NCI-H2196 treated with DMSO at 0.1 percent for 48 hours (cell line): ENCODE measurements at regions not wholly inside any gene's neighbourhood (a gene's known extent, or its start where the extent isn't known, plus 50 kb on each side); places are given as distances from the start of the nearest gene placed in this dataset.
"Not testable (repeated sequence)": the region's sequence is repeated elsewhere in the genome, so short reads cannot be mapped to it uniquely, and the experiment has no call there.

ENCODE experiments used
- DNase-seq: peaks from one replicate; lab custom pipeline; 2025; ENCODE audit not compliant: unreplicated experiment; lab: John Stamatoyannopoulos, UW

DNA sequence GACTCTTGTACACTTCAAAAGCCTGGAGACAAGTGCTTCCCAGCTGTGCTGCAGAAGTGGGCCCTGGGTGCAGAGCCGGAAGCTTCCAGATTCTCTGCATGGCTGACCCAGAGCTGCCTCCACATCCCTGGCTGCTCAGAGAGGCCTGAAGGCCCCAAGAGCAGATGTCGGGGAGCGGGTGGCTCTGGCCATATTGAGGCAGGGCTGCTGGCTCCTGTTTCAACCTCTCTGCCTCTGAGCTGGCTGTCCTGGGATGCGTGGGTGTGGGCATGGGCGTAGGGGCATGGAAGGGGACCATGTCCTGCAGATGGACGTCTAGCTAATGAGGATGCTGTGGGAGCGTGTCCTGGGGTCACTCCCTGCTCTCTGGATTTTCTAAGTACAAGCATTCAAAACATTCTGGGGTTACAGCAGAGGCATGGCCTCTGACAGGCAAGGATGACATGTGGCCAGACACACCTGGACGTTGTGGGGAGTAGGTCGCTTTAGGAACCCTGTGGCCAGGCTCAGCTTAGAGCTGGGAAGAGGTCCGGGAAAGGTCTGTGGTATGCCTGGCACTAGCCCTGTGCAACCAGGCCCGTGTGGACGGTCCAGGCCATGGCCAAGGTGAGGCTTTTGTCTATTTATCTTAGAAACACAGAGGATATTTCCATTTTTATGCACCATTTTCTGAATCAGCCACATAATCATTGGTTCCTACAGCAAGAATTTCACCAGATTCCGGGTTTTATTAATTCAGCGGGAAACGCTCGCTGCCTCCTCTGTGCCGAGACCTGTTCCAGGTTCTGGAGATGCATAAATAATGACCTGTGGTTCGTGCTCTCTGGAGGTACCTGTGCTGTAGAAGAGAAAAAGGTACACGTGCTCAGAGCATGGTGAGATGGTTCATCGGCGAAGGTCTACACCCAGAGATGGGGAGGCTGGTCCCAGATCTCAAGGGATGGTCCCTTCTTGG, 361.1 kb downstream of the GLRX3 start:
- no peak for DNase-seq

DNA sequence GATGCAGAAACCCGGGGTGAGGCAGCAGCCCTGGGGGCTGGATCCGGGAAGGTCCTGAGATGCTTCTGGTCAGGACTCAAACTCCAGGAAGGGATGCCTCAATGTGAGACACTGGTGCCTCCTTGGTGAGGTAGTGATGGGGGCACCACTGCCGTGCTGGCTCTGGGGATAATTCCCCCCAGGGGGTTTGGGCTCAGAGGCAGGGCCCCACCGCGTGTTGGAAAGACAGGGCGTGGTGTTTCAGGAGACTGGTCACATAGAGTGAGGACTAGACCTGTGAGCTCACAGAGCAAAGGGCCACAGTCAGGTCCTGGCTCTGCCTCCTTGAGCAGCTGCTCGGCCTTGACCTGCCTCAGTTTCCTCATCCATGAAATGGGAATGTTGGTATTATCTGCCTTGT, 361.9 kb downstream of the GLRX3 start:
- DNase-seq = no peak

DNA sequence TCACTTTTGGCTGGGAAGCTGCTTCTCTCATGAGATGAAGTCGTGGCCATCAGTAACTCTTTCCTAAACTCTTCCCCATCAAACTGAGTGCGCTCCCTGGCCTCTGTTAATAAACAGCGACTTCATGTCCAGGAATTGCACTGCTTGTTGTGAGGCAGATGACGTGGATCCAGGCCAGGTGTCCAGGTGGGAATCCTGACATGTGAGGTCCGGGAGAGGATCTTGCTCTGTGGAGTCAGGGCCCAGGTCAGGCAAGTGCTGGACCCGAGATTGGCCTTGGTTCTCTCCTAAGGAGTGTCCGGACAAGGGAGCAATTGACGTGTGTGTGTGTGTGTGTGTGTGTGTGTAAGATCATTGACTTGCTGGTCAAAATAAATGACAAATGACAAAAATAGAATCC, 362.7 kb downstream of the GLRX3 start:
- no peak for DNase-seq

- DNase-seq = no peak
These were observed 363.4 kb downstream of the GLRX3 start for GRCh38 chr10:130499541-130499940.

GRCh38 chr10:130500261-130501000, 364.2 kb downstream of the GLRX3 start:
- DNase-seq = no peak

- DNase-seq = no peak
These were observed 371.3 kb downstream of the GLRX3 start for GRCh38 chr10:130507461-130507860.

DNA sequence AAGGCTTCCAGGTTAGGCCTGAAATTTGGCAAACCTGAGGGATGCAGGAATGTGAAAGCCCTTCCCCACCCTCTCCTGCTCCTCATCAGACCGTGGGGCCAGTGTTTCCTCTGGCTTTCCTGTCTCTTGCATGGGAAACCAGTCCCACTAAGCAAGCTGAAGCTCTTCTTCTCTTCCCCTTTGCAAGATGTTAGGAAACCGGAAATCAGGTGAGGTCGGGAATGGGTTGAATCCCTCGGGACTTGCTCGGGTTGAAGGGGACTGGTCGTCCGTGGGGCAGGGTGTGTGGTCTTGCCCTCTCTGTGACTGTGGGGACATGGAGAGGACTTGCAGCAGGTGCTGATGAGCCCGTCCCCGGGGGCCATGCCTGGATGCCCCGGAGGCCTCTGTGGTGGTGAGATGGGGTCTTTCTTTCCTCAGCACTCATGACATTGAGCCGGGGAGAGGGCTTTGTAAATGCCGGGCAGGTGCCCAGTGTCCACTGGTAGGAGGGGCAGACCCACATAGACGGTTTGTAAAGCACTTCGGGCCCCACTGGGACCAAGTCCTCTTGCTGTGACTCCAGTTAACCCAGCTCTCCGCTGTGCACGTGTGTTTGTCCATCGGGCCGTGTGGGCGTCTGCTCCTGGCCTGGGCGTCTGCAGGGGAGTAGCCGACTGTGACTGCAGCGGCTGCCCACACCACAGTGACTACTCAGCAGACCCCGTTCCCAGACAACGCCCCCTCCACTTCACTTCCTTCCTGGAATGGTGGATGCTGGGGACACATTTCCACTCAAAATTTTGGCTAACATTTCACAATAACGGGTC, 373.9 kb downstream of the GLRX3 start:
- no peak for DNase-seq

- no peak for DNase-seq
These were observed 374.6 kb downstream of the GLRX3 start for GRCh38 chr10:130510755-130511154.

DNA sequence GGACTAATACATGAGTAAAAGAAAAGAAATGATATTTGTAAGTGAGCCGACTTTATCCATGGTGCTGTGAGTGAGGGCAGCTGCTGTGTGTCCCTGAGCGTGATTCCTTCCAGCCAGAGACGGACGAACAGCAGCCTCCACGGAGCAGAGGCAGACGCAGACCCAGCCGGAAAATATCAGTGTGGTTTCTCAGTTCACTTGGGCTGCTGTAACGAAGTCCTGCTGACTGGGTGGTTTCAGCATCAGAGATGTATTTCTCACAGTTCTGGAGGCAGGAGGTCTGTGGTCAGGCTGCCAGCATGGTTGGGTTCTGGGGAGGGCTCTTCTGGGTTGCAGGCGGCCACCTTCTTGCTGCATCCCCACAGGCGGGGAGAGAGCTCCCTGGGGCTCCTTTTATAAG, 375.6 kb downstream of the GLRX3 start:
- DNase-seq = no peak

DNA sequence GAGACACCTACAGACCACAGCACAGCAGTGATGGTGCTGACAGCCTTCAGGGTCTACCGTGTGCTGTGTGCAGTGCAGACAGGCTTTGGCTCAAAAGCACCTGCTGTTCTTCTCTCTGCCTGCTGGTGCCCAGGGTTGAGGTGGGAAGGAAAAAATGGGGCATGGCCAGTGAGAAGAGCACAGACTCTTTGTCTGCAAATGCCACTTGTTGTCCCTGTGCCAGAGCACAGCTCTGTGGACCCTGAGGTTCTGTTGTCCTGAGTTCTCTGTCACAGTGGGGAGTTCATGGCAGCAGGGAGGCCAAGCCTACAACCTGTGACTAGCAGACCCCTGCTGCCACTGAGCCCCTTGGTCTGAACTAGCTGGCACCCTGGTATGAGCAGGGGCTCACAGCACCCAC, 376.7 kb downstream of the GLRX3 start:
- no peak for DNase-seq

DNA sequence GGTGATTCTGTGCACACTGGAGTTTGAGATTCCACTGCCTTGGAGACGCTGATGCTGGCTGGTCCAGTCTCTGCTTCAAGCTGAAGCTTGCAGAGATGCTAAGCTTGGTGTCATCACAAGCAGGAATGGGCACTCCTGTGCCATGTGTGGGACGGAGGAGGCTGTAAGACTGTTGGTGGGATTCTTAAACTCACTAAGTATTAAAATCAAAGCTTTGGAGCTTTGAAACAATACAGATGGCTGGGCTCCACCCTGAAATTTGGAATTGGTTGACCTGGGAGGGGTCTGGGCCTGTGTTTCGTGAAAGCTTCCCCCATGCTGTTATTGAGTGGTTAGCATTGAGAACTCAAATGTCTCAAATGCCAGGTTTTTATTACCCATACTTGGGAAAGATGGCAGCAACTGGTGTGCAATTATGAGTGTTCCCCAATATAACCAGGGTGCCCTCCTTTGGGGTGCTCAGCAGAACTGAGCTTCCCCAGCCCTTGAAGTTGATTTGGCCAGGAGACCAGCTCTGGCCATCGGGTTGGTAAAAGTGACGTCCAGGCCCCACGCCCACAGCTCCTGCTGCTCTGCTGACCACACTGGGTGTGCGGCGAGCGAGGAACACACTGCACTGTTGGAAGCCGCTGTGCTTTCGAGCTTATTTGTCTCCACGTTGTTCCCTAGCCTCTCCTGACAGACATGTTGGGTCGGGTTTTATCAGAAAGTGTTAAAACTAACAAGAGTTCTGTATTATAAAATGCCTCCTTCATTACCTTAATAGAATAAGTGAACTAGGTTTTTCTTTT, 377.7 kb downstream of the GLRX3 start:
- no peak for DNase-seq

DNA sequence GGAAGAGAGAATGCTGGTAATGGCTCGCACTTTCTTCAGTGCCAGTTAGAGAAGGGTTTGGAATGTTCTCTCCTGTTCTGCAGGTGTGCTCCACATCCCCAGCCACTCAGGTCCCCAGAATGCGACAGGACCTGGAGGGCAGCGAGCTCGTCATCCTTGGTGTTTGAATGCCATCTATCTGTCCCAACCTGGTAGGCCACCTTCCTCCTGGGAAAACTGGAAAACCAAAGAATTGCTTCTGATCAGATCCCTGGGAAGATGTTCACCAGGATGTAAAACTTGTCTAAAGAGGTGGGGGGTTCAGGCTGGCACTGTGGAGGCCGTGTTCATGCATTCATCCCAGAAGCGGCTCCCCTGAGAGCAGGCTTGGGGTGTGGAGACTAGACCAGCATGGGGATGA, 379.5 kb downstream of the GLRX3 start:
- DNase-seq = no peak

DNA sequence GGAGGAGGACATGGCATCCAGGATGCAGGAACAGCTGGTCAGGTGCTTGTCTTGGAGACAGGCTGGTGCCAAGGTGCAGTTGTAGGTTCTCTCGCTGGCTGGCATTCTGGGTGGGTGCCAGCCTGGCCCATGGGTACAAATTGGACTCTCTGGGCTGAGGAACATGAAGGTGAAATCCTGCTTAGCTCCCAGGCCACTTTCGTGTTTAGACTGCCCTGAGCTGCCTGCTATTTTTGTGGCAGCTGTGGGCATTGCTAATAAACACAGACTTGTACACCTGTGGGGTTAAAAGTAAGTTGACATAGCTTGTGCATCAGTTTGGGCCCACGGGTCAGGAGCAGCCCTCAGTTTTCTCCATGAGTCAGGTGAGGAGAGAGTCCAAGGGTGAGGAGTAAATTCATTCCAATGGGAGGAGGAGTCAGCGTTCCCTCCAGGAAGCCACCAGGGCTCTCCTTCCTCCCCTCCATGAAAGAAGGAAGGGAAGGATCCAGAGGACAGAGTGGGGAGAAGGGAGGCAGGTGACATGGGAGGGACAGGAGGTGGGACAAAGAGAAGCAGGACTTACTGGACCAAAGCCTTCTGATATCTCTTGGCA, 380.0 kb downstream of the GLRX3 start:
- no peak for DNase-seq

DNA sequence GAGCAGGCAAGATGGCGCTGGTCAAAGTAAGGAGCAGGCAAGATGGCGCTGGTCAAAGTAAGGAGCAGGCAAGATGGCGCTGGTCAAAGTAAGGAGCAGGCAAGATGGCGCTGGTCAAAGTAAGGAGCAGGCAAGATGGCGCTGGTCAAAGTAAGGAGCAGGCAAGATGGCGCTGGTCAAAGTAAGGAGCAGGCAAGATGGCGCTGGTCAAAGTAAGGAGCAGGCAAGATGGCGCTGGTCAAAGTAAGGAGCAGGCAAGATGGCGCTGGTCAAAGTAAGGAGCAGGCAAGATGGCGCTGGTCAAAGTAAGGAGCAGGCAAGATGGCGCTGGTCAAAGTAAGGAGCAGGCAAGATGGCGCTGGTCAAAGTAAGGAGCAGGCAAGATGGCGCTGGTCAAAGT, 382.7 kb downstream of the GLRX3 start:
- not testable (repeated sequence) for DNase-seq

- no peak for DNase-seq
These were observed 383.6 kb downstream of the GLRX3 start for GRCh38 chr10:130519791-130520190.

GRCh38 chr10:130531312-130531711, 395.1 kb downstream of the GLRX3 start:
- DNase-seq = no peak

DNA sequence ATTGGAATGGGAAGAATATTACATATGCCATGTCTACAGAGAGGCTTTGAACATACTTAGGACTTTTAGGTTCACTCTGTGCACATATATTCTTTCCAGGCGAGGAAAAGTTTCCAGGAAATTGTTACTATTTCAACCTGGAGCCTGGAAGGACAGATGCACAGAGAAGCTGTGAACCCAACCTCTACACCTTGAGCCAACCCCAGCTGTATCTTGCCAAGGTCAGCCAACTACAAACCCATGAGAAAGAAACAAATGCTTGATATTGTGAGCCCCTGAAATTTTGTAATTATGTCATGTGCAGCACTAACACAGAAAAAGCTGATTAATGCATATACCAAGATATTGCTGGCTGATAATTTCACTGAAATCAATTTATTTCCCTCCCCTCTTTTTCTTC, 404.9 kb downstream of the GLRX3 start:
- DNase-seq = no peak

GRCh38 chr10:130542761-130543160, 406.6 kb downstream of the GLRX3 start:
- DNase-seq = no peak

- no peak for DNase-seq
These were observed 407.6 kb downstream of the GLRX3 start for GRCh38 chr10:130543794-130544193.

GRCh38 chr10:130545122-130545521, 408.9 kb downstream of the GLRX3 start:
- DNase-seq = no peak
